Hepatic stellate cell (primary cell): ENCODE measurements at regions not wholly inside any gene's neighbourhood (a gene's known extent, or its start where the extent isn't known, plus 50 kb on each side); places are given as distances from the start of the nearest gene placed in this dataset.

Source experiments
- DNase-seq: peaks from one replicate; pipeline ENCODE4 v3.0.0; 2011; ENCODE audit warnings: low spot score

GRCh38 chr10:50936335-50936734 is 50.9 kb upstream of the A1CF start:
- DNase-seq = no peak

- peak; percentile 16 for DNase-seq
Observed at GRCh38 chr10:50937230-50937907, 51.9 kb upstream of the A1CF start.

- DNase-seq = no peak
Observed at GRCh38 chr10:50941629-50942028, 56.2 kb upstream of the A1CF start.

GRCh38 chr10:50946991-50947781 is 61.8 kb upstream of the A1CF start:
- DNase-seq = no peak

- DNase-seq = no peak
Observed at GRCh38 chr10:50951365-50951764, 65.9 kb upstream of the A1CF start.

- DNase-seq = no peak
Observed at GRCh38 chr10:50961297-50961696, 75.9 kb upstream of the A1CF start.

GRCh38 chr10:50963063-50963462 is 77.6 kb upstream of the A1CF start:
- no peak for DNase-seq

- no peak for DNase-seq
Observed at GRCh38 chr10:50968386-50969091, 83.1 kb upstream of the A1CF start.

- DNase-seq = no peak
Observed at GRCh38 chr10:50972591-50972990, 87.2 kb upstream of the A1CF start.

GRCh38 chr10:50981385-50981784 is 92.9 kb upstream of the PRKG1 start:
- DNase-seq = no peak

- DNase-seq = no peak
Observed at GRCh38 chr10:50981904-50982303, 92.4 kb upstream of the PRKG1 start.

- no peak for DNase-seq
Observed at GRCh38 chr10:50982989-50983388, 91.3 kb upstream of the PRKG1 start.

GRCh38 chr10:50987934-50988333 is 86.4 kb upstream of the PRKG1 start:
- no peak for DNase-seq

- DNase-seq = peak; percentile 16
Observed at GRCh38 chr10:50988792-50989191, 85.5 kb upstream of the PRKG1 start.

- peak; percentile 58 for DNase-seq
Observed at GRCh38 chr10:50990568-50991455, 83.5 kb upstream of the PRKG1 start.

GRCh38 chr10:50991456-50992355 is 82.6 kb upstream of the PRKG1 start:
- DNase-seq = peak; percentile 60

- DNase-seq = peak; percentile 16
Observed at GRCh38 chr10:50992356-50992901, 81.9 kb upstream of the PRKG1 start.

GRCh38 chr10:50992972-50993766 is 81.1 kb upstream of the PRKG1 start:
- DNase-seq = peak; percentile 74

GRCh38 chr10:50993771-50994251 is 80.5 kb upstream of the PRKG1 start:
- peak; percentile 74 for DNase-seq

- no peak for DNase-seq
Observed at GRCh38 chr10:50997461-50997860, 76.8 kb upstream of the PRKG1 start.
